GM19438 (cell line): ENCODE measurements at regions not wholly inside any gene's neighbourhood (a gene's known extent, or its start where the extent isn't known, plus 50 kb on each side); places are given as distances from the start of the nearest gene placed in this dataset.
"Not testable (repeated sequence)": the region's sequence is repeated elsewhere in the genome, so short reads cannot be mapped to it uniquely, and the experiment has no call there.

ENCODE experiments used
- ATAC-seq: cut with Tn5 transposase; IDR thresholded peaks from one replicate; pipeline ENCODE4 v1.9.1; 2021; ENCODE audit warnings: low read depth; ENCODE audit not compliant: unreplicated experiment

GRCh38 chr7:119949053-119949452, 323.9 kb upstream of the KCND2 start:
- no peak for ATAC-seq

GRCh38 chr7:119950390-119951041, 322.5 kb upstream of the KCND2 start:
- not testable (repeated sequence) for ATAC-seq

DNA sequence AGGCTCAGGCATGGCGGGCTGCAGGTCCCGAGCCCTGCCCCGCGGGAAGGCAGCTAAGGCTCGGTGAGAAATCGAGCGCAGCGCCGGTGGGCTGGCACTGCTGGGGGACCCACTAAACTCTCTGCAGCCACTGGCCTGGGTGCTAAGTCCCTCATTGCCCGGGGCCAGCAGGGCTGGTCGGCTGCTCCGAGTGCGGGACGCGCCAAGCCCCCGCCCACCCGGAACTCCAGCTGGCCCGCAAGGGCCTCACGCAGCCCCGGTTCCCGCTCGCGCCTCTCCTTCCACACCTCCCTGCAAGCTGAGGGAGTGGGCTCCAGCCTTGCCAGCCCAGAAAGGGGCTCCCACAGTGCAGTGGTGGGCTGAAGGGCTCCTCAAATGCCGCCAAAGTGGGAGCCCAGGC, 321.4 kb upstream of the KCND2 start:
- not testable (repeated sequence) for ATAC-seq

DNA sequence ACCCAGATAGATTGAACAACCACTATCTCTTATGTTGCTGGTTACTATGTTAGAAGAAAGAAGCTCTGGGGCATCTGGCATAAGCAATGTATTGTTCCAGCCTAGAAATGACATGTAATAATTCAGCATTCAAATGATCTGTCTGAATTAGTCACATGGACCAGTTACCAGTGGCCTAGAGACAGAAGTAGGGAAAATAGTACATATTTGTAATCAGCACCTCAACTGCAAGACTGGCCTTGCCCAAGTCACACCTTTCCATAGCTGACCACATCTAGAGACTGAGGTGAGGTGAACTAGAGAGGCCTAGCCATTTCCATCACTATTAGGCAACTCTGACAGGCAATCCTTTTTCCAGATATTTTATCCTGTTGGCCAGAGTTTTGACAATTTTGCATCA, 315.6 kb upstream of the KCND2 start:
- no peak for ATAC-seq

GRCh38 chr7:119959811-119960210, 313.2 kb upstream of the KCND2 start:
- ATAC-seq: no peak

- ATAC-seq: no peak
Observed at GRCh38 chr7:119963654-119964053, 309.3 kb upstream of the KCND2 start.

- ATAC-seq: no peak
Observed at GRCh38 chr7:119964065-119964464, 308.9 kb upstream of the KCND2 start.

DNA sequence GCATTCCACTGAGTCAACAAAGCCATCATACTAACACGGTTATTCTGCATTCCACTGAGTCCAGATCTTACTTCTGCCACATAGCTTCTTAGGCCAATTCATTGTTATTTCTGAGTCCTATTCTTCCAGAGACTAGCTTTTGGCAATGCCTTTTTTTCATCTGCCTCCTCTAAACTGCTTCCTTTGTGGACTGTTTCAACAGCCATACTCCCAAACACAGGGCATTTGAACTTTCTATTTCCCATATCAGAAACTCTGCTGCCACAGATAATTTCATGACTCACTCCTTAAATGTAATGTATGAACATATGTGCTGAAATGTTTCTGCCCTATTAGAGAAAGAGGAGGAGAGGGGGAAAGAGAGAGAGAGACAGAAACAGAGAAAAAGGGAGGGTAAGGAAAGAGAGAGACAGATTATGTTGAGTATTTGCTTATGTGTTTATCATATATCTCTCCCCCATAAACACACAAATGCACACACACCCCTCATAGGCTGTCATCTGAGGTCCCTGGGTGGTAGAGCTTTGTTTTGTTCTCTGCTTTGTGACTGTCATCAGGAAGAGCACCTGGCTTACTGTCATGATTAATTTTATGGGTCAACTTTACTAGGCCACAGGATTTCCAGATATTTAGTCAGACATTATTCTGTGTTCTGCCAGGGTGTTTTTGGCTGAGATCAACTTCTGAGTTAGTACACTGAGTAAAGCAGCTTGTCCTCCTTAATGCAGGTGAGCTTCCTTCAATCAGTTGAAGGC, 308.0 kb upstream of the KCND2 start:
- ATAC-seq: no peak

GRCh38 chr7:119967221-119967620, 305.8 kb upstream of the KCND2 start:
- ATAC-seq: no peak

- not testable (repeated sequence) for ATAC-seq
Observed at GRCh38 chr7:119968411-119968810, 304.6 kb upstream of the KCND2 start.

GRCh38 chr7:119969054-119969453, 303.9 kb upstream of the KCND2 start:
- no peak for ATAC-seq

DNA sequence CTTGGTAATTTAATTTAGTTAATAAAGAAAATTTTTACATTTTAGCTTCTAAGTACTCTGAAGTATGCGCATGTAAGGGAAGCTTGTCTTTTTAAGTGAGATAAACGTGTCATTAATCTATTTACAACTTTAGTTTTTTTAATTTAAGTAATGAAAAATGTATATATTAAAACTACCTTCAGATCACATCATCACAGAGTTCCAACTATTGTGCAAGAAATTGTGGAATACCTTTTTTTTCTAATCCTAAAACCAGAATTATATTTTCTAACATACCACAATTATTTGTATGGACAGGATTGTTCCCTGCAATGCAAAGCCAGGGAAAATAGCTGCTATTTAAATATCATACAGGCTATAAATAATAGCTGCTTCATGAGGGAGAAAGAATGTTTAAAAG, 303.2 kb upstream of the KCND2 start:
- no peak for ATAC-seq

- ATAC-seq: no peak
Observed at GRCh38 chr7:119974972-119975371, 298.0 kb upstream of the KCND2 start.

GRCh38 chr7:119982884-119983283, 290.1 kb upstream of the KCND2 start:
- ATAC-seq: no peak

- ATAC-seq: no peak
Observed at GRCh38 chr7:119983468-119983867, 289.5 kb upstream of the KCND2 start.

GRCh38 chr7:119984247-119984646, 288.7 kb upstream of the KCND2 start:
- no peak for ATAC-seq

DNA sequence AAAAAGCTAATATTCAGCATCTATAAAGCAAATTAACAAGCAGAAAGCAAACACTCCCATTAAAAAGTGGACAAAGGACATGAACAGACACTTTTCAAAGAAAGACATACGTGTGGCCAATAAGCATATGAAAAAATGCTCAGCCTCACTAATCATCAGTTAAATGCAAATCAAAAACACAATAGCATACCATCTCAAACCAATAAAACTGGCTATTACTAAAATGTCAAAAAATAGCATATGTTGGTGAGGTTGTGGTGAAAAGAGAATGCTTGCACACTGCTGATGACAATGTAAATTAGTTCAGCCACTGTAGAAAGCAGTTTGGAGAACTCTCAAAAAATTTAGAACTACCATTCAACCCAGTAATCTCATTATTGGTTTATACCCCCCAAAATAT, 284.6 kb upstream of the KCND2 start:
- no peak for ATAC-seq

DNA sequence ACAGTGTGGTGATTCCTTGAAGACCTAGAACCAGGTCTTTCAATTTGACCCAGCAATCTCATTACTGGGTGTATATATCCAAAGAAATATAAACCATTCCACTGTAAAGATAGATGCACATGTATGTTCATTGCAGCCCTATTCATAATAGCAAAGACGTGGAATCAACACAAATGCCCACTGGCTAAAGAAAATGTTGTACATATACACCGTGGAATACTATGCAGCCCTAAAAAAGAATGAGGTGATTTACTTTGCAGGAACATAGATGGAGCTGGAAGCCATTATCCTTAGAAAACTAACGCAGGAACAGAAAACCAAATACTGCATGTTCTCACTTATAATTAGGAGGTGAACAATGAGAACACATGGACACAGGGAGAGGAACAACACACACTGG, 278.0 kb upstream of the KCND2 start:
- ATAC-seq: no peak

GRCh38 chr7:119996634-119997033, 276.3 kb upstream of the KCND2 start:
- no peak for ATAC-seq

DNA sequence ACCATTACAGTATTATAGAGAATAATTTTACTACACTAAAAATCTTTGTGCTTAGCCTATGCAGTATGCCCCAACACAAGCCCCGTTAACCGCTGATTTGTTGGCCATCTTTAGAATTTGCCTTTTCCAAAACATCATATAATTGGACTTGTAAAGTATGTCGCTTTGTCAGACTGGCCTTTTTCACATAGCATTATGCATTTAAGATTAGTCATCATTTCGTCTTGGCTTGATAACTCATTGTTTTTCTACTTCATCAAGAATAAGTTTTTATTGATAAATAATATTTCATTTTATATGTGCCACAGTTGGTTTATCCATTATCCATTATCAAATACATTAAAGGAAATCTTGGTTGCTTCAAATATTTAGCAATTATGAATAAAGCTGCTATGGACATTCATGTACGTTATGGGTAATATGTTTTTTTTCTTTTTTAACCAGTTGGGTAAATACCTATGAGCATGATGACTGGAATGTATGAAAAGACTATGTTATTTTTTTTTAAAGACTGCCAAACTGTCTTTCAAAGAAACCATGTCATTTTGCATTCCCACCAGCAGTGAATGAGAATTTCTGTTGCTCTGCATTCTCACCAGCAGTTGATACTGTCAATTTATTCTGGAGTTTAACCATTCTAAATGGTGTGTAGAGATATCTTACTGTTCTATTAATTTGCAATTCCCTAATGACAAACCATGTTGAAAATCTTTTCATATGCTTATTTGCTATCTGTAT, 273.1 kb upstream of the KCND2 start:
- ATAC-seq: no peak

GRCh38 chr7:120005720-120006119, 267.3 kb upstream of the KCND2 start:
- ATAC-seq: no peak

- not testable (repeated sequence) for ATAC-seq
Observed at GRCh38 chr7:120014301-120014700, 258.7 kb upstream of the KCND2 start.
